ENCODE measurements at regions not wholly inside any gene's neighbourhood (a gene's known extent, or its start where the extent isn't known, plus 50 kb on each side); places are given as distances from the start of the nearest gene placed in this dataset.

- DNase-seq, result no peak
Observed at GRCh38 chr10:131695496-131696165, 205.2 kb upstream of the PPP2R2D start.

- no peak for DNase-seq
Observed at GRCh38 chr10:131697476-131698128, 203.2 kb upstream of the PPP2R2D start.

DNA sequence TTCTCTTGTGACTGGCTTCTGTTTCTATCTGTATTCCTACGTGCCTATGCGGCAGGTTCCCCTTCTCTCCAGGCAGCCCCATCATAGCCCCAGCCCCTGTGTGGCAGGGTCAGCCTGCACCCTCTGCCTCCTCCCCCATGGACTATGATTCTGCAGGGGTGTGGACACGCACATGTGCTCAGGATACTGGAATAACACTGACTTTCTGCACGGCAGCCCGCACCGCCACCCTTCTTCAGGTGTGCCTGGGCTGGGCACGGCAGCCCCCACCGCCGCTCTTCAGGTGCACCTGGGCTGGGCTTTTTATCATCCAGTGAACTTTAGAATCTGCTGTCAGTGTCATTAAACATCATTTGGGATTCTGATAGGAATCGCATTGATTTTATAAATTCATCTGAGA, 202.6 kb upstream of the PPP2R2D start:
- no peak for DNase-seq

GRCh38 chr10:131698986-131699385, 201.8 kb upstream of the PPP2R2D start:
- DNase-seq, result no peak

DNA sequence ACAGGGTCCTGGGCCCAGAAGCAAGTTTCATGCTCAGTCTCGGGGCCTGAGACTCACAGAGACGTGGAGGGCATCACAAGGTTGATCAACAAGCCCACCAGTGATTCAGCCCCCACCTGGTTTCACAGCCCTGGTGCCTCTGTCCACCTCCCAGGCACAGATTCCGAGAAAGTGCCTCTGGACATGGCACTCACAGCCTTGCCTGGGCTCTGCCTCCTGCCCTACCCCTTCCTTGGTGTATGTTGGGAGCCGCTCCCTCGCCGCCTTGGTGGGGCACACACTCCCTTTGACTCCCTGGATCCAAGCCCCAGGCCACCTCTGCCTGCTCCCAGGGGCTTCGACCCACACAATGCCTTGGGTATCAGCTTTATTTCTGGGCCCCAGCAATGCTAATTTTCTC, 200.8 kb upstream of the PPP2R2D start:
- DNase-seq, result no peak

DNA sequence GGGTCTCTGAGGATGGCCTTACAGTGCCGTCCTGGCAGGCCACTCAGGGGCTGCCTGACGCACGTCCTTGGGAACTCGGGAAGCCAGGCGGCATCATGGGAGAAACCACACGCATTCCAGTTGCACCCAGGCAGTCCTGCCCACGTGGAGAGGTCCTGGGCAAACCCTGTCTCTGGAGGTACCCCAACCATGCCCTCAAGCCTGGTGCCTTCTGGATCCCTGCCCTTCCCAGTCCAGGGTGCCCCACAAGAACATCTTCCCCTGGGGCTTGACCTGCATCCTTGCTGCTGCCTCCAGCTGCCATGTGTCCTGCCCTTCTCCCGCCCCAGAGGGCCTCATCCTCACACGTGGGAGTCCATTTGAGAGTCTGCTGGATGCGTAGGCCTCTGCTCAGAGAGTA, 200.3 kb upstream of the PPP2R2D start:
- DNase-seq, result no peak

GRCh38 chr10:131701131-131701947, 199.5 kb upstream of the PPP2R2D start:
- no peak for DNase-seq

DNA sequence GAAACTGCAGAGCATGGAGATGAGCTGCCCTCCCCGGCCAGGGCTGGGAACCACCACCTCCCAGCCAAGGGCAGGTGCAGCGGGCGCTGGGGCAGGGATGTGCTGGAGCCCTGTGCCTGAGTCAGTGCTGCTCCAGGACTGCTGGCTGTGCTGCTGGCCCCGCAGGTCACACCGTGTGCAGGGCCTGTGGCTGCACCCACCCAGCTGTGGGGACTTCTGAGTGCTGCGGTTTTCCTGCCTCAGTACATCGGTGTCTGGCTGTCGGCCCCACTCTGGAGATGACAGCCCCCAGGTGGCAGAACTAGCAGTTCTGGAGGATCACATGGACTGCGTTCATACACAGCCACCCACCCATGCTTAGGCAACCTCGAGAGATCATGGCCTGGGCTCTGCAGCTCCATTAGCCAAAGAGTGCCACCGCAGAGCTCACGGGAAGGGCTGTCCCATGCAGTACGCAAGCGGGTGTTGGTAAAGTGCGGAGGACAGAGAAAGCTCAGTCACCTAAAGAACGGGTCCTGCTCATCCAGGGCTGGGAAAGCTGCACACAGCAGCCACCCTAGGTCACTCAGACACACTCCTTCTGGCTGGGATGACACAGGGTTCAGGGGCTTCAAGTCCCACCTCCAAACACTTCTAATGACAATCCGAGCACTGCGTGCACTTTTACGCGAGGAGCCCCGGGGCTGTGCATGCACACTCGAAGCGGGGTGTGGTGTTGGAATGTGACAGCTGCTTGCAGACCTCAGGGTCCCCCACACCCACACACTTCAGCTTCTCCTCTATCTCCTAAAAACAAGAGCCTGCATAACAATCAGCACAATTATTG, 198.1 kb upstream of the PPP2R2D start:
- no peak for DNase-seq

DNA sequence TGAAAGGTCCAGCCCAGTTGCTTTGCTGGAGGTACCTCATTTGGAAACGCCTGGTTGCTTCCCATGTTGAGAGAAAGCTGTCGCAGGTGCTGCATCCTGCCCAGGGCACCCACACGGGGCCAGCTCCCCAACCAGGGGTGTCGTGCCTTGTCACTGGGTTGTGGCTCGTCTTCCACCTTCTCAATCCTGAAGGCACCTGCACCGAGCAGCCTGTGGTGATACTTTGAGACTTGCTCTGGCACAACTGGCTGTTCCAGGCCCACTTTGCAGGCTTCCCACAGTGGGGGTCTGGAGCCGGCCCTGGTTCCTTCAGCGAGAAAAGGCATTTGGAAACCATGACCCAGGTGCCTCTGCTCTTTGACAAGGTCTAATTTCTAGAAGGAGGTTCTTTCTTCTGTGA, 197.3 kb upstream of the PPP2R2D start:
- DNase-seq, result no peak

DNA sequence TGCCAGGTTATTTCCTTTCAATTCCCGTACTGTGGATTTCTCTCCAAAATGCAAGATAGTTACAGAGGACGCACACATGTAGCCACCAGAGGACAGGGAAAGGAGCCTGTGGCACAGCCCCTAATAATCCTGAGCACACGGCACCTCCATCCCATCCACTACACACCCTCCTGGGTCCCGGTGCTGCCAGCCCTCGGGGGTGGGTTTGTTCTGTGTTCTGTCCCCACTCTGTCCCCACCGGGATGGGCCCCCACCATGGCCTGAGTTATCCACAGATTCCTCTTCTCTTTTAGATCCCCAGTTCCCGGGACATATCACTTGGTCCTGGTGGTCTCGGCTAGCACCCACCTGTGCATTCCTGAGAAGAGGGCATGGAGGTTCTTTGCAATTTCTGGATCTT, 196.9 kb upstream of the PPP2R2D start:
- DNase-seq, result no peak

GRCh38 chr10:131706476-131706875, 194.3 kb upstream of the PPP2R2D start:
- no peak for DNase-seq

DNA sequence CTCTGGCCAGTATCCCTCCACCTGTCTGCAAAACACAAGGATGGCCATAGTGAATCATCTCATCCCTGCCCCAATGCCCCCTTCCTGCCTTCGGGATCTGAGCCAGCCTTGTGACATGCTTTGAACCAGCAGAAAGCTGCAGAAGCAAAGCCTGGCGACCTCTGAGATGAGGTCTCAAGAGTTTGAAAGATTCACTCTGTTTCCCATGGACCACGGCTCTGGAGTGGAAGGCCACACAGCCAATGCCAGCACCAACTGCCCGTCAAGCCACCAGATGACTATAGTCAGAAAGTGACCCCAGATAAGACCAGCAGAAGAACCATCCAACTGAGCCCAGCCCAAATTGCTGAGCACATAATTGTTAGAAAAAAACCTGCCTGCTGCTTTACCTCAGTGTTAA, 193.9 kb upstream of the PPP2R2D start:
- DNase-seq, result no peak

- no peak for DNase-seq
Observed at GRCh38 chr10:131708225-131708880, 192.5 kb upstream of the PPP2R2D start.

DNA sequence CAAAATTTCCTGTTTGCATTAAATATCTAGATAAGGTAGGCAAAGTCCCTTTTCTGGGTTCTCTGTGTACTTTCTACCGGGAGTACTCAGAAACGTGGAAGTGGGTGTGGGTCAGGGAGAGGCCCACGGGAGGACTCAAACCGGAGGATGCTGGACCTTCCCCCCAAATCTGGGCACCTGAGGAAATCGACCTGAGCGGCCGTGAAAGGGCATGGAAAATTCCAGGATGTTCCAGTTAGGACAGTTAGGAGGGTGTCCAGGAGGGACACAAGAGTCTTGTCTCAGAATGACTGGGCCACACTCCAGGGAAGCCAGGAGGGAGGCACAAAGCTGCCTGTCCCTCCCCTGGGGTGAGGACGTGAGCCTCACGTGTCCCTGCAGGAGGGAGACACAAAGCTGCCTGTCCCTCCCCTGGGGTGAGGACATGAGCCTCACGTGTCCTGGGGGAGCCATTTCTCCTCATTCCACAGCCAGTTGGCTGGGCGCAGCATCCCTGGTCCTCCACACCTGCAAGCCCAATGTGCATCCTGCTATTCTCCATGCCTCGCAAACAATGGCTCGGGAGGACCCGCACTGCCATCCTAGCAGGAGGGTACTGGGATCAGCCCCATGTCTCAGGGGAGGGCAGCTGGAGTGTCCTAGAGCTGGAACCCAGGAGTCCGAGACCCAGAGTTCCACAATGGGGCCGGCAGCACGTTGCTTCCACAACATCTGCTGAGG, 190.5 kb upstream of the PPP2R2D start:
- DNase-seq, result no peak

GRCh38 chr10:131722121-131722520, 178.7 kb upstream of the PPP2R2D start:
- no peak for DNase-seq

- no peak for DNase-seq
Observed at GRCh38 chr10:131722525-131723264, 178.1 kb upstream of the PPP2R2D start.

GRCh38 chr10:131723297-131724168, 177.3 kb upstream of the PPP2R2D start:
- no peak for DNase-seq

GRCh38 chr10:131724169-131724545, 176.7 kb upstream of the PPP2R2D start:
- no peak for DNase-seq

DNA sequence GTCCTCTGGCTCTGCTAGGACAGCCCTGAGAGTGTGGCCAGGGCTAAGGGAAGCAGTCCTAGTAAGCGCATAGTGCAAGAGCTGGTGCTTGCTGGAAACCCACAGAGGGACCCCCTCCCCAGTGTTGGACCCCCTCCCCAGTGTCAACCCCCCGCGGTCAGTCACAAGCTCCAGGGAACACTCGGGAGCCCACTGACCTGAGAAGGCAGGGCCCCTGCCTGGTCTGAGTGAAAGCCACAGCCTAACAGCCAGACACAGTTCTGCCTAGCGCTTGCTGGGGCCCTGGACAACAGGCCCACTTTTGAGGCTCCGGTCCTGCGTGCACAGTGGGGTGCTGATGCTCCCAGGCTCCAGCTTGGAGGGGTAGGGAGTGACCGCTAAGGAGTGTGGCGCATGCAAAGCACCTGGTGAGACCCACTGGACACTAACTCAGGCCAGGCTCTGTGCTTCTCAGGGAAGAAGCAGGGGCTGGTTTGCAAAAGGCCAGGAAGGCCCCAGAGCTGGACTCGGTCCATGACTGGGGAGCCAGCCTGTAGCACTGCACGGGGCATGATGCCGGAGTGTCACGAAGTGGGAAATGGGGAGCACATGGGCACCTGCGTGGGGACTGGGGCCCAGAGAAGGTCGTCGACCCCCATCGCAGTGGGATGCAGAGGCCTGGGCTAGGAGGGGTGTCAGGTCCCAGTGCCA, 175.8 kb upstream of the PPP2R2D start:
- DNase-seq, result no peak
